Stimulated activated CD4-positive, alpha-beta T cell treated with anti-CD3 and anti-CD28 coated beads, TNF-alpha, amount 100 ng/mL, for 48 hours (primary cell): ENCODE measurements at regions not wholly inside any gene's neighbourhood (a gene's known extent, or its start where the extent isn't known, plus 50 kb on each side); places are given as distances from the start of the nearest gene placed in this dataset.
A peak's percentile ranks its signal among the peaks of the same experiment; 100 is the strongest.

Experiments
- DNase-seq, 3 donors: peaks; one replicate each; pipeline ENCODE4 v3.0.0-alpha.2; 2020; ENCODE audit warnings: low read depth in 3 of 3

DNA sequence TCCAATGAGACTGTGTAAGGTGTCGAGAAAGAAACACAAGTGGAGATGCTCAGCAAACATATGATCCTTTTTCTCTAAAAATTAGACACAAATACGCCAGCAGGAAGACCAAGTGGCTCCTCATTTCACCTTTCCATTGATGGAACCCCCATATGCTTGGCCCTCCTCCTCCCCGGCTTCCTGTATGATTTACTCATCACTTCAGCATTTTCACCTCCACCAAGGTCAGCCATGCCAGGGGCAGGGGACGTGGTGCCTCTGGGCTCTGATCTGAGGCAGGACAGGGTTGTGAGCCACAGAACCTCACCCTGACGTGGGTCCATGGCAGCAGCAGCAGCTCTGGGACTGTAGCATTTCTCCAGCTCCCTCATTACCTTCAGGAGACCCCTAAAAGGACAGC, 116.8 kb upstream of the PFKP start:
- DNase-seq, result no peak

DNA sequence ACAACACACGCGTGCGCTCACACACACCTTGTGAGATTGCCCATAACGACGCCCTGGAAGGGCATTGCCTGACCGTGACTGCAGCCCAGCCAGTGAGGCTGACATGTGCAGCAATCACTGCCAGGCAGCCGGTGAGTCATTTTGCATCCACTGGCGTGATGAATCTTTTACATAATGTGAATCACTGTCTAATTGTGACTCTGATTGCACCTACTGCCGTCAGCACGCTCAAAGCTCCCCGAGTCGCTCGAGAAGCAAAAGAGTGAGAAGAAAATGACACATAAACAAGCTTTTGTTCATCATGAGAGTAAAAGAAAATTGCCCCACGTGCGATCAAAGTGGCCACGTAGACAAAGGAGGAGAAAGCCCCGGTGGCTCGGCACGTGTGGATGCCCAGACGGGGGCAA, 117.4 kb upstream of the PFKP start:
- peak; percentile 30 to 63 (median 38) for DNase-seq

DNA sequence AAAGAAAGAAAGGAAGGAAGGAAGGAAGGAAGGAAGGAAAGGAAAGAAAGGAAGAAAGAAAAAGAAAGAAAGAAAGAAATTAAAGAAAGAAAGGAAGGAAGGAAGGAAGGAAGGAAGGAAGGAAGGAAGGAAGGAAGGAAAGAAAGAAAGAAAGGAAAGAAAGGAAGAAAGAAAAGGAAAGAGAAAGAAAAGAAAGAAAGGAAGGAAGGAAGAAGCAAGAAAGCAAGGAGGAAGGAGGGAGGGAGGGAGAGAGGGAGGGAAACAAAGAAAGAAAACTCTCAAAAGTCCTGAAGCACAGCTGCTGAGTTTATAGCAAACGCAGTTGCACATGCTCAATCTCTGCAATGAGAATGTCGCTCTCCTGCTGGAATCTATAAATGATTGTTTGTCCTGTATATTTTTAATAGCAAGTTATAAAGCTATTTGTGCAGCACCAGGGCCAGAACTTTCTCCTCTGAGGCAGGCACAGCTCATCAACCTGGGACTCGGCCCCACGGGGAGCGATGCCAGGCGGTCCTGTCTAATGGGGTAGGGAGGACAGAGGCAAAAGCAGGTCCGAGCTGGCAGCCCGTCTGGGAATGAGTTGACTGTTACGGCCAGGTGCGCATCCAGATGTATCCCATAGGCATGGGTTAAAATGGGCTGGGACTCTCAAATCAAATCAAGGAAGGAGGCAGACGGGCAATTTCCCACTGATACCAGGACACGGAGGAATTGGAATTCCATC, 118.0 kb upstream of the PFKP start:
- no peak for DNase-seq

DNA sequence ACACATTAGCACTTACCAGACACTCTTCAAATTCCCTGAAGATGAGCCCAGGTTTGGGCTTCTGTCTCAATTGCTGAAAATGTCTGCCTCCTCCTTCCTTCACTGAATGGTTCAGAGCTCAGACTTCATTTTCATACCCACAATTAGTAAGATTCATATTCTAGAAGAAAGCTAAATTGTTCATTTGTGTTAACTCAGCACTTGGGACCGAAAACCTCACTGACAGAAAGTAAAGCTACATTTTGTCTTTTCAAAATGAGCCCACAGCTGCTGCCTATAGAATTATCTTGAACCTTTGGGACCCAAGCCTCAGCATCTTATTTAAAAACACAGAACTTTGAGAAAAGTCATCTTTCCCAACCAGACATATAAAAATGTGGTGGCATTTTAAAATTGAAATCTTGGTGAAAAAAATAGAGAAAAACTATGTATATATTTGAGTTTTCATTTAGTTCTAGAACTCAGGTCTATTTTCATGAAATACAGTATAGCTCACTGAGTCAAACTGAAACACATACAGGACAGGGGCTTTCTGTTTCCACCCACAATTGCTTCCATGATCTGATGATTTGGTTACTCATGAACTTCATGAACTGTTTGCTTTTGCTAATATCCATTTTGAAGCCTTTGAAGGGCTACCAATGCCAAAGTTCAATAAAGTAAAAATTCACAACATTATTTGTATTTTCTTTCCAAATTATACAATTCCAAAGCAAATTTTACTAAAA, 119.1 kb upstream of the PFKP start:
- DNase-seq, result no peak

DNA sequence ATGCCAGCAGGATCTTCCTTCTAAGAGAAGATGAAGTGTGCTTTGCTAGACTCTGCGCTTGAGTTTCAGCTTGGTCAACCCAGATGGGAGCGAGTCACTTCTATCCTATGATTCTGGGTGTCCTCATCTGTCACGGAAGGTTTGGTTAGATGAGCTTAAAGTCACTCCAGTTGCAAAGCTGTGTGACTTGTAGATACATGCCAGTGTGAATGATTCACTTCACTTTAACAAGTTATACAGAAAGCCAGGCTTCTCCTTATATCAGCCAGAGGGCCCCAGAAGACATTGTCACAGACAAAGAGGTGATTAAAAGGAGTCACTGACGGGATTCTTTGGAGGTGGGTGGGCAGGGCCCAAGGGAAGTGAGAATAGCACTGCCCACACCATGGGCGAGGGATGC, 122.6 kb upstream of the PFKP start:
- no peak for DNase-seq

DNA sequence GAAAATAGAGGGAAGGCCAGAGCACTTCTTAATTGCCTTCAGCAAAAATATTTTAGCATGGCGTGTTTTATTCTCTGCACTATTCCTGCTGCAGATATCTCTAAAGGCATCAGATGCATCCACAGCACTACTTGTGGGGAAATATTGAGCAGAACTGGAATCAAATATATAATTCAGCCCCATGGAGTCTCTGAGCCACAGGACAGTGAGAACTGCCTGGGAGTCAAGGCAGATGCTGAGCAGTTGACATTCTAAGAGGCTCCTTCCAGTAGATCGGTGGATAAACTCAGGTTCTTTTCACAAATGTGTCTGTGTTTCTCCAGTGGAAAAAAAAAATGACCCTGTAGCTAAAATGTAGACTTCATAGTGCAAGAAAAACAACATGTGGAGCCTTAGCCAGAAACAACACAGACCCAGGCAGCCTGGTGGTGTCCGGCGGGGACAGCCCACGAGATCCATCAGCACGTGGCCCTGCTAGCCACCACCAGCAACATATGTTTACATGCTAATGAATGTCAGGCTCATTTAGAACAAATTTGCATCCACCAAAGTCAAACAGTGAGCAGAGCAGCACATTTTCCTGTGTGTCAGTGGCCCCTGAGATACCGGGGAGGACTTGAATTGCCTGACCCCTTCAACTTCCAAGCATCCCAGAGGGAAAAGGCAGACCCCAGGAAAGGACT, 123.3 kb upstream of the PFKP start:
- DNase-seq, result no peak

DNA sequence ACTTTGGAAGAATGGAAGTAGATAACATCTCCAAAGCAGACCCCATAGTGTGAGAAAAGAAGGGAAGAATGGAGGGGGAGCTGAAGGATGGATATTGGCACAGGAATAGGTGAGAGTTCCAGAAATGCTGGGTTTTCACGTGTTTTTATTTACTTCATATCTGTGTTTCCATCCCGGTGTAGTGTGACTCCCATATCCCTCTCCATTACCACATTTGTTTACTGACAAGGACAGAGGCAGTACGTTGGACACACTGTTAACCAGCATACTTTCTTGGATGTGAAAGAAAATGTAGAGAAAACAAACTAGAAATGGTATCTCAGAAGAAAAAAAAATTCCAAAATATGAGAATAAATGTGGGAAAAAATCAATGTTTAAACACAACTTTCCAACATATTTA, 124.4 kb upstream of the PFKP start:
- DNase-seq, result no peak

DNA sequence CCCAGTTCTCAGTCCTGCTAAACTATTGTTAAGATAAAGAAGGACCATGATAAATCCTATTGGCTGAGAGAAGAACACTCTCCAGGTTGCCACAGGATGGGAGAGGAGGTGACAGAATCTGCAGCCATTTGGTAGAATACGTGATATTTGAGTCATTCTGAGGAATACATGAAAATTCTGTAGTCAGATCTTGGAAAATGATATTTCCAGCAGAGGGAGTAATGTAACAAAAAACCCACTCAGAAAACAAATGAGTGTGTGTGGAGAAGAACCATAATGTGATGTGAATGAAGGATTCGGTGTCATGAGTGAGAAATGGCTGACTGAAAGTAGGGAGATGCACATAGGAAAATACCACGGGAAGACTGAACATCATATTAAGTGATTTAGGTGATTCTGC, 128.5 kb upstream of the PFKP start:
- DNase-seq, result no peak

DNA sequence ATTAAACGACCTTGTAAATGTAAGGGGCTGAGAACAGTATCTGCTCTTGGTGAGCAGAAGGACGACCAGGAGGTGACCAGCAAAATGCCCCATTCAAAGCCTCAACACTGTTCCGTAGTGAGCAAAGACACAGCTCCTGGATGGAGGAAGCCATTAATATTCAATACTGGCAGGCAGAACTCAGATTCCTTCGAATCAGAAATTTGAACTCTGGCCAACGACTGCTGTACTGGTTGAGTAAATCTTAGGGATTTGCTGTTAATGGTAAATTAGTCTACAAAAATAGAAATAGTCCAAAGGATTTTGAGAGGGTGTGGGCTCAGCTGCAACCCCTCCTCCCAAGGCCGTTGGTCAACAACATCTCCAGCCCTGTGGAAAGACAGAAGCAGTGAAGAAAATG, 130.5 kb upstream of the PFKP start:
- DNase-seq, result no peak

DNA sequence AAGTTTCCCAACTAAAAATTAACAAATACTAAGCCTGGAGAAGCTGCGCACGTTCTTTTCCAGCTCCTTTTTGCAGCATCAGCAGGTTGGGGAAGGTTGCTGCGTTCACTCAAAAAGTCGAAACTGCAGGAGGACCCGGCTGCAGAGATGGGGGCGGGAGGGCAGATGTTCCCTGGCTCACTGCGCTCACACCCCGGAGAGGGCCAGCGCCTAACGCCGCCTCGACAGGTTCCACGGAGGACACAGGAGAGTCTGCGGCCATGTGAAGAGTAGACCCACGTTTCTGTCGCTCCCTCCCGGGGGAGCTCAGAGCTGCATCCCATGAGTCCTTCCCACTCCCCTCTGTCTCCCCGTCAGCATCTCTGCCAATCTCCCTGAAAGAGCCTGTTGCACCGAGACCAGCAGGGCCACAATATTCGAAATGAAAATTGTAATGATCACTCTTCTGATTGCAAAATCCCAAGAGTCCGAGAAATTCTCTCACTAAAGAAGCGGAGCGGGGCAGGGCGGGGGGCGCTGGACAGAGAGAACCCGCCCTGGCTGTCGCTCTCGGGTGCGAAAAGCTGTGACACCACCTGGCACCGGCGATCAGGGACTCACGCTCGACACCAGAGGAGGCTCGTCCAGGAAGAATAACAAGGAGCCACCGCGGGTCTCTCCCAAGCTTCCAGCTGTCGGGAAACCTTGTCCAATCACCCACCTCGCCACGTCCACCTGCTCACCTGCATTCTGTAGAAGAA, 131.5 kb upstream of the PFKP start:
- no peak for DNase-seq

DNA sequence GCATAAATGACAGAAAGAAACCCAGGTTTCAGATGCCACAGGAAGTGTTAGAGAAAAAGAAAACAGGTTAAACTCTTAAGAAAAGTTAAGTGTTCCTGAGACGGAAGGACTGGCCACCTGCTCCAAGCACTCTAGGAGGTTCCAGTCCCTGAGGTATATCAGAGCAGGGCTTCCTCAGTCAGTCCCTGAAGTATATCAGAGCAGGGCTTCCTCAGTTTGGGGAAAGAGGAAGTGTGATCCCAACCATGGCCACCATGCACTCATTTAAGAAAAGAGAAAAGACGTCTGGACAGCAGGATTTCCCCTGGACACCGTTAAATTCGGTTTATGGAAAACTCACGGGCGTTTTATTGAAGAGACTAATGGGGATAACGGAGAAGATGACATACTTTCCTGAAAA, 133.4 kb upstream of the PFKP start:
- no peak for DNase-seq

DNA sequence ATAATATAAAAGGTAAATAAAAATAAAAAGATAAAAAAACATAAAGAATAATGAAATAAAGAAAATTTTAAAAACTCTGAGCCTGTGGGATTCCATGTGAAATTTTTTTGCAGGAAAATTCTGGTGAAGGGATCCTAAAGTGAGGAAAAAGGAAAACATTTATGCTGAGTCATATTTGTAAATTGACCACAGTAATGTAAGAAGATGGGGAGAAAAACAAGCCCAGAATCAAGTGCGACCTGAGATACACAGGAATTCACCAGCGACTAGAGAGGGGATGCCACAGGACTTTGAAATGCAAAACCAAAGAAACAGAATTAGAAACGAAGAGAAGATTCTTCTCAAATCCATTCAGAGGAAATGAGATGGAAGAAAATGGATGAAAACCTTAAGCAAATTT, 133.8 kb upstream of the PFKP start:
- no peak for DNase-seq

DNA sequence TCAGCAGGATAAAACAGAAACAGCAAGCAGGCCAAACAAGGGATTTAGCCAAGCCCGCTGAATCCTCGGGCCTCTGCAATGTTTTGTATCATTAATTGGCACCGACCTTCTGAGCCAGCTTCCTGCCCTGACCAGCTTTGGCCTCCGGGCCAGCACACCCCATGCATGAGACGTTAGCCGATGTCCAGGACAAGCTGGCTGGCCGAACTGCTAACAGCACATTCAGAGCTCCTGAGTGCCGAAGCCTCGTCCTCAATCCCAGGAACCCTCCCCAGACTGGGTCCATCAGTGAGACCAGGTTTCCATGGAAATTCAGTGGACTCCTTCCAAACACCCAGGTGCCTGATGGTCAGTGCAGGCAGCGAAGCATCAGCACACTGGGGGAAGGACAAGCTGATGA, 134.3 kb upstream of the PFKP start:
- DNase-seq, result no peak

DNA sequence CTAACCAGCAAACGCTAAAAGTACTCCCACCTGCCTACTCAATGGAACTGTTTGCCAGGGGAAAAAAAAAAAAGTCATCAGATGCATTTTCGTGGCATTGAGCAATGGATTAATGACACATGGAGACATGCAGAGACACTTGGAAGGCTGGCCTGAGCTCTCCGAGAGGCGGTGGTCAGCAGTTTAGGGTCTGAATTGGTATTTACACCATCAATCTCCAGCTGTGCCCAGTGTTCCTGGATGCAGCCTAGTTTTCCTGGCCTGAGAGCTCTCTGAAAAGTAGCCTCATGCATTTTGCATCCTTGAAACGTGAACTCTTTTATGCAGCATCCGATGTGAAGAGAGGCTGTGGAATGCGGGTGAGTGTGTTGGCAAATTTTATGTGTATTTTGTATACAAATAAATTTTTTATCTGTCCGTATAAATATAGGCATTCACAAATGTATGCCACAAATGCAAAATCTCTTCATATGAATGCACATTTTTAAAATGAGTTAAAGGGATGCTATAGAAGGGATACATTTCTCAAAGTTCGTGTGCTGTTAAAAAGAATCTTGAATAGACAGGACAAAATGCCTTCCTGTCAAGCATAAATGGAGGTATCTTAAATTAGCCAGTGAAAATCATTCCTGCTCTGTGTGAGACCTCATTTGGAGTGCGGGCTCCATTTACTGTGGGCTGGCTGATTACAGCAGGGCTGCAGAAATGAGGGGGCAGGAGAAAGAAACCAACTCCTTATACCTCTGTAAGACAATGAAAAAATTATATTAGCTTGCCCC, 137.7 kb upstream of the PFKP start:
- no peak for DNase-seq

DNA sequence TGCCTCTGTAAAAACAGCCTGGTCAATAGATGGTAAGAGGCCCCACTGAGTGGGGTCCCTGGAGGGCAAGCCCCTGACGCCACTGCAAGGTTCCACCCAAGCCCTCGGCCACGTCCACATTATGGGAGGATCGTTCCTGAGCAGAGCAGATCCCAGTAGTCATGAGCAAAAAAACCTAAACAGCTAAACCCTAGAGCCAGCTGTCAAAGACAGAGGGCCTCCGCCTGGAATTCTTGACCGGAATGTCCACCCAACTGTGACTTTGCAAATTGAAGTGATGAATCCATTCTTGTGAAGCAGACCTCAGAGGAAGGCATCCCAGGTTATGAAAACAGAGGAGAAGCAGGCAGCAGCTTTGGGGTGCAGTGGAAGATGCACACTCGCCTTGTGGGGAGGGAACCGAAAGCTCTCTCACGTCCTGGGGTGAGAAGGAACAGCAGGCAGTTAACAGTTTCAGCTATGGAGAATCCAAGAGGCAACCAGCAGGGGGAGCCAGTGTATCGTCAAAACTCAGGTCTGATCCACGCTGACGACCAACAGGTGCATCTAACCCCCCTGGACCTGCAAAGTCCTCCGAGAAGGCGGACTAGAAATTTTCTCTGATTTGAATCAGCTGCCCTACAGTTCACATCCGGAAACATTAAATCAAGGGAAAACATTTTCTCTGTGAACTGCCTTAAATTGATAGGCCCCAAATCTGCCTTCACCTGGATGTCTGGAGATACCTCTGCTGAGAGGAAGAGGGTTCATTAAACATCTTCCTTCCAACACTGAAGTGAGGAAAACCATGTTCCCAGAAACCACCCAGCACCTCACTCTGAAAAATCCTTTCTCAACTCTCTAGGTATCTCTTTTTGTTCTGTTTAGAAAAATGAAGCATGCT, 139.1 kb upstream of the PFKP start:
- peak; percentile 54 to 70 (median 67) for DNase-seq

DNA sequence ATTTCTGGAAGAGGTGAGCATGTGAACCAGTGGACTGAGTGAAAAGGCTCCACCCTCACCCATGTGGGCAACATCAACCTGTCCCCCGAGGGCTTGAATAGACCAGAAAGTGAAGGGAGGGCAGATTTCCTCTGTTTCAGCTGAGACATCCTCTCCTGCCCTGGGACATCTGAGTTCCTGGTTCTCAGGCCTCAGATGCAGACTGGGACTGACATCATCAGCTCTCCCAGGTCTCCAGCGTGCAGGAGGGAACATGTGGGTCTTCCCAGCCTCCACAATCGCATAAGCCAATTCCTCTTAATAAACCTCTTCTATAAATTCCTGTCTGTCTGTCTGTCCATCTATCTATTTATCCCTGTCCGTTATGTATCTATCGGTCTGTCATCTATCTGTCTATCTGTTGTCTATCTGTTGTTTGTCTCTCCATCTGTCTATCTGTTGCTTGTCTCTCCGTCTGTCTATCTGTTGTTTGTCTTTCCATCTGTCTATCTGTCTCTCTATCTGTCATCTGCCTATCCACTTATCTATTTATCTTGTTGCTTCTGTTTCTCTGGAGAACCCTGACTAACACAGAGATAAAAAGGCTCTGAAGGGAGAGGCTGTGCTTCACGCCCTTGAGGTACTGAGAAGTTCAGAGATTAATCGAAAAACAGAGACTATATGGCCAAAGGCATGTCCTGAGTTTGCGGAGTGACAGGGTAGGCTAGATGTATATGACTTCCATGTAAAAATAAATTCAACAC, 140.3 kb upstream of the PFKP start:
- no peak for DNase-seq

DNA sequence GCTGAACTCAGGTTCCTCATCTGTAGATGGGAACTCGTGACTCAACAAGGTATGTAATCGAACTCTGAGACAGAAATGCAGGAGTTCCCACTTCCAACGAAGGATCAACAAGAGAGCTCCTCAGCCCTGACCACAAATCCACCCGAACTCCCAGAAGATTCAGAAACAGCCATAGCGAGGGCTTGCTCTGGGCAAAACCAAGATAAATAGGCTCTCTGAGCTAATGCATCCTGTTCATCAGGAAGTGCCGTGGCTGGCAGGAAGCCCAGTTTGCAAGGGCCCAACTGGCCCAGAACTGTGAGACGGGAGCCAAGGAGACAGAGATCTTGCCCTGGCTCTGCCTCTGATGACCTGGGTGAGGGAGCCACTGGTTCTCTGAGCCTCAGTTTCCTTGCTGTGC, 141.7 kb upstream of the PFKP start:
- no peak for DNase-seq

DNA sequence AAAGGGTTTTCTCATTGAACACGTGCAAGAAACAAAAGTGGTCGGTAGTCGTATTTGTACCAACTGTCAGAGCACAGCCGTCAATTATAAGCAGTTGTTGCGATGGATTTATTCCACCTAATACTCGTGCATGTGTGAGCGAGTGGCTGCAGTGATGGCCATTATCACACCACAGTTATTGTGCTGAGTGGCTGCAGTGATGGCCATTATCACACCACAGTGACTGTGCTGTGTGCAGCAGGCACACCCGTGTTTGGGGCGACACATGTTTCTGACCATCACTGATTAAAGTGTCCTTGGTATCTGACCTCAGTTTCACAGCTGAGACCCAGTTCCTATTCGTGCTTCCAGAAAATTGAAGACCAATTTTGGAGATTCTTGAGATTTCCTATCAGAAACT, 142.9 kb upstream of the PFKP start:
- DNase-seq, result no peak

DNA sequence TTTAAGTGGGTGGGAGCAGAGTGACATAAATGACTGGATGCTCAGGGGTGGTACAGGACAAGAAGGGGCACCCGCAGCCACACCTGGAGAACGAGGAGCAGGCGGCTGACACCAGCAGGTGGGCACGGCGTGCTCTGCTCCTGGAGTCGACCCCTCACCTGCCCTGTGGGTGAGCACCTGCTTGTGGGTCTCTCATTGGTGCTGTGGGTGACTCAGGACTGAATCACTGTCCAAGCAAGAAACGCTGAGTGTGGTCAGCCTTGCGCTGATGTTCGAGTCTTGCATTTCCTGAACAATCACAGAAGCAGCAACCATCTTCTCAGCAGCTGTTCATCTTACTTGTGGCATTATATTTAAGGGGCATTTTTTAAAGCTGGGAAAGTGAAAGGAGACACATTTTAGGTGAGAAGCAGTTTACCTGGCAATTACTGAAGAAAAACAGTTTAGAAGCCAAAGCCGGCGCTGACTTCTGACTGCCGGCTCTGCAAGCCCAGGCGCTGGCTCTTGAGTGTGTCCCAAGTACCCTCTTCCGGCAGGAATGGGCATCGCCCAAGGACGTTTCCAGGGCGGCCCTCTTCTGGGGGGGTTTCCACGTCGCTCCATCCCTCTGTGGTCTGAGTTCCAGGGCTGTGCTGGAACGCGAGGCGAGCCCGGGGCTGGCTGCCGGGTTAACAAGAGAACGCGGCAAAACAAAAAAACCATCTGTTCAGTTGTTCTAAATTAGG, 145.2 kb upstream of the PFKP start:
- no peak for DNase-seq
